ENCODE measurements at regions not wholly inside any gene's neighbourhood (a gene's known extent, or its start where the extent isn't known, plus 50 kb on each side); places are given as distances from the start of the nearest gene placed in this dataset.

DNA sequence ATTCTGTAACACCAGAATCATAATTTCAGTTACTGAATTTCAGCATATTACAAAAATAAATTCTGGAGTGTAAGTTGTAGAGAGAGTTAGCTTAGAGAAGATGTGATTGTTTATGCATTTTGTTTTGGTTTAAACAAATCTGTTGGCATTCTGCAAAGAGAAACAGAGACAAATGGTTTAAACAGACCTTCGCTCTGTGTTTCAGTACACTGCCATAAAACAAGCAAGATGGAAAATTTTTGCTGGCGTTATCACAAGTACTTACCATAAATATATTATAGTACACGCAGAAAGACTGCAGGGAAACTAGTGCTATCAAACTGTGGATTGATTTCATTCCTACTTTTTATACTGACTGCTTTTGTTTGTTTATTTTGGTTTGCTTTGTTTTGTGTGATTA lies 850.3 kb upstream of the FOXG1 start:
- no peaks in the 10 kb centered on the region for H3K9me1 ChIP-seq (ENCODE audit: control insufficient read depth, extremely low read depth, insufficient read depth, low read length)
- no peaks in the 10 kb centered on the region for H3K36me3 ChIP-seq (ENCODE audit: control insufficient read depth in 2 of 2, extremely low read depth in 1 of 2, insufficient read depth in 2 of 2, low read length in 2 of 2)
- H3K9ac ChIP-seq (ENCODE audit: control insufficient read depth, extremely low read depth, insufficient read depth, low read length), result no peak overlapping the region
- no peaks in the 10 kb centered on the region for H4K20me1 ChIP-seq (ENCODE audit: control insufficient read depth, extremely low read depth, insufficient read depth, low read length)
- no peak for FAIRE-seq
- no peak overlapping the region for H3K4me3 ChIP-seq (ENCODE audit: control insufficient read depth in 2 of 3, extremely low read depth in 1 of 3, insufficient read depth in 2 of 3, low read depth in 1 of 3, low read length in 3 of 3)
- no peak overlapping the region for H3K4me2 ChIP-seq (ENCODE audit: control insufficient read depth, extremely low read depth, insufficient read depth, low read depth, low read length)
- H3K79me2 ChIP-seq (ENCODE audit: control insufficient read depth, insufficient read depth, low read length), result no peaks in the 10 kb centered on the region
- H2AFZ ChIP-seq (ENCODE audit: control insufficient read depth, low read length), result no peak overlapping the region
- no peak overlapping the region for H3K27ac ChIP-seq (ENCODE audit: control insufficient read depth, insufficient read depth, low read length)
- TF ChIP-seq EZH2 (IDR thresholded peaks at IDR 0.05; ENCODE audit: low read length), result no peak
- TF ChIP-seq, protein P1, sequence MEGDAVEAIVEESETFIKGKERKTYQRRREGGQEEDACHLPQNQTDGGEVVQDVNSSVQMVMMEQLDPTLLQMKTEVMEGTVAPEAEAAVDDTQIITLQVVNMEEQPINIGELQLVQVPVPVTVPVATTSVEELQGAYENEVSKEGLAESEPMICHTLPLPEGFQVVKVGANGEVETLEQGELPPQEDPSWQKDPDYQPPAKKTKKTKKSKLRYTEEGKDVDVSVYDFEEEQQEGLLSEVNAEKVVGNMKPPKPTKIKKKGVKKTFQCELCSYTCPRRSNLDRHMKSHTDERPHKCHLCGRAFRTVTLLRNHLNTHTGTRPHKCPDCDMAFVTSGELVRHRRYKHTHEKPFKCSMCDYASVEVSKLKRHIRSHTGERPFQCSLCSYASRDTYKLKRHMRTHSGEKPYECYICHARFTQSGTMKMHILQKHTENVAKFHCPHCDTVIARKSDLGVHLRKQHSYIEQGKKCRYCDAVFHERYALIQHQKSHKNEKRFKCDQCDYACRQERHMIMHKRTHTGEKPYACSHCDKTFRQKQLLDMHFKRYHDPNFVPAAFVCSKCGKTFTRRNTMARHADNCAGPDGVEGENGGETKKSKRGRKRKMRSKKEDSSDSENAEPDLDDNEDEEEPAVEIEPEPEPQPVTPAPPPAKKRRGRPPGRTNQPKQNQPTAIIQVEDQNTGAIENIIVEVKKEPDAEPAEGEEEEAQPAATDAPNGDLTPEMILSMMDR (optimal IDR thresholded peaks at IDR 0.05 in 1 of 3, IDR thresholded peaks at IDR 0.05 in 1 of 3, conservative IDR thresholded peaks at IDR 0.05 in 1 of 3; ENCODE audit: extremely low read depth in 1 of 3, insufficient read depth in 2 of 3, low read length in 3 of 3), result no peak
- no peaks in the 10 kb centered on the region for H3K9me3 ChIP-seq (ENCODE audit: control insufficient read depth, low read depth, low read length)
- H3K27me3 ChIP-seq (ENCODE audit: control insufficient read depth, extremely low read depth, insufficient read depth, low read length), result no peaks in the 10 kb centered on the region
- no peak for DNase-seq (ENCODE audit: low read depth, low spot score)
- dilution Hi-C loops (cut with MboI; ENCODE audit: extremely low pct_ligation_motif_present, low sequenced_read_pairs), result no loop called here
- no peaks in the 10 kb centered on the region for H3K4me1 ChIP-seq (ENCODE audit: control insufficient read depth, extremely low read depth, insufficient read depth, low read length)

GRCh38 chr14:27917896-27918295 lies 848.7 kb upstream of the FOXG1 start:
- no peak for FAIRE-seq
- H3K79me2 ChIP-seq (ENCODE audit: control insufficient read depth, insufficient read depth, low read length), result no peaks in the 10 kb centered on the region
- H3K9me3 ChIP-seq (ENCODE audit: control insufficient read depth, low read depth, low read length), result no peaks in the 10 kb centered on the region
- dilution Hi-C loops (cut with MboI; ENCODE audit: extremely low pct_ligation_motif_present, low sequenced_read_pairs), result no loop called here
- no peaks in the 10 kb centered on the region for H4K20me1 ChIP-seq (ENCODE audit: control insufficient read depth, extremely low read depth, insufficient read depth, low read length)
- no peak for DNase-seq (ENCODE audit: low read depth, low spot score)
- no peaks in the 10 kb centered on the region for H3K36me3 ChIP-seq (ENCODE audit: control insufficient read depth in 2 of 2, extremely low read depth in 1 of 2, insufficient read depth in 2 of 2, low read length in 2 of 2)
- no peaks in the 10 kb centered on the region for H3K9me1 ChIP-seq (ENCODE audit: control insufficient read depth, extremely low read depth, insufficient read depth, low read length)
- no peak for TF ChIP-seq EZH2 (IDR thresholded peaks at IDR 0.05; ENCODE audit: low read length)
- TF ChIP-seq, protein P1 (optimal IDR thresholded peaks at IDR 0.05 in 1 of 3, IDR thresholded peaks at IDR 0.05 in 1 of 3, conservative IDR thresholded peaks at IDR 0.05 in 1 of 3; ENCODE audit: extremely low read depth in 1 of 3, insufficient read depth in 2 of 3, low read length in 3 of 3), result no peak
- no peaks in the 10 kb centered on the region for H3K27me3 ChIP-seq (ENCODE audit: control insufficient read depth, extremely low read depth, insufficient read depth, low read length)
- no peak overlapping the region for H3K9ac ChIP-seq (ENCODE audit: control insufficient read depth, extremely low read depth, insufficient read depth, low read length)
- H3K27ac ChIP-seq (ENCODE audit: control insufficient read depth, insufficient read depth, low read length), result no peak overlapping the region
- no peaks in the 10 kb centered on the region for H3K4me1 ChIP-seq (ENCODE audit: control insufficient read depth, extremely low read depth, insufficient read depth, low read length)
- no peak overlapping the region for H3K4me2 ChIP-seq (ENCODE audit: control insufficient read depth, extremely low read depth, insufficient read depth, low read depth, low read length)
- no peak overlapping the region for H3K4me3 ChIP-seq (ENCODE audit: control insufficient read depth in 2 of 3, extremely low read depth in 1 of 3, insufficient read depth in 2 of 3, low read depth in 1 of 3, low read length in 3 of 3)
- no peak overlapping the region for H2AFZ ChIP-seq (ENCODE audit: control insufficient read depth, low read length)

Data from keratinocyte (primary cell).